ENCODE measurements at regions not wholly inside any gene's neighbourhood (a gene's known extent, or its start where the extent isn't known, plus 50 kb on each side); places are given as distances from the start of the nearest gene placed in this dataset.

GRCh38 chr3:31050296-31050695 lies 155.8 kb upstream of the GADL1 start:
- TF ChIP-seq EP300 (IDR thresholded peaks at IDR 0.05) = no peak
- no peak for TF ChIP-seq POLR2A (IDR thresholded peaks at IDR 0.05)
- TF ChIP-seq CTCF (IDR thresholded peaks at IDR 0.05) = no peak
- Histone ChIP-seq H3K27me3 (no peaks in the 10 kb centered on the region), H3K4me1 (ENCODE audit: insufficient read depth) (no peaks in the 10 kb centered on the region), H3K9me3 (no peaks in the 10 kb centered on the region), H3K4me3 (no peak overlapping the region), H3K36me3 (no peaks in the 10 kb centered on the region), H3K27ac (no peak overlapping the region)
- intact Hi-C loops (cut with DNase I) = no loop called here
- no peak for DNase-seq

DNA sequence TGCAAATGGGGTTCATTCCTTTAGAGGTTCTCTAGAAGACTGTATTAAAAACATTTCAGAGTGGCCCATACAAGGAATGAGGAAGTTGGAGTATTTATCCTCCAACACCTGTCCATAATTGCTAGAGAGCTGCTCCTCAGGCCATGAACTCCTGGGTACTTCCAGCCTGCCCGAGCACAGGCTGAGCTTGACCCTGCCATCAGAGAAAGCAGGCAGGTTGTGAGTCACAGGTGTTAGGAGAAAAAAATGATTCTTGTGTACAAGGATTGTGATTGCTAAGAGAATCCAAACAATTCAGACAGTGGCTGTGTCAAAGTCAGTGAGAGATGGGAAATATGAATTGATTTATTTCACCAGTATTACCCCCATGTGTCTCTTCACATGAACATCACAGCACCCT lies 156.8 kb upstream of the GADL1 start:
- H3K4me1 ChIP-seq (ENCODE audit: insufficient read depth) = no peaks in the 10 kb centered on the region
- WGBS, 3 donors = 56 to 75% (median 59%) methylated on average over 1 of the region's 1 CpG
- no peak overlapping the region for H3K4me3 ChIP-seq
- H3K27me3 ChIP-seq = no peaks in the 10 kb centered on the region
- no peaks in the 10 kb centered on the region for H3K9me3 ChIP-seq
- no peaks in the 10 kb centered on the region for H3K36me3 ChIP-seq
- TF ChIP-seq CTCF (IDR thresholded peaks at IDR 0.05) (no peak), EP300 (IDR thresholded peaks at IDR 0.05) (no peak), POLR2A (IDR thresholded peaks at IDR 0.05) (no peak)
- H3K27ac ChIP-seq = no peak overlapping the region
- no peak for DNase-seq
- intact Hi-C loops (cut with DNase I) = no loop called here

- H3K4me1 ChIP-seq (ENCODE audit: insufficient read depth) = no peaks in the 10 kb centered on the region
- TF ChIP-seq EP300 (IDR thresholded peaks at IDR 0.05) (no peak), POLR2A (IDR thresholded peaks at IDR 0.05) (no peak), CTCF (IDR thresholded peaks at IDR 0.05) (no peak)
- DNase-seq = no peak
- H3K4me3 ChIP-seq = no peak overlapping the region
- WGBS, 3 donors = 85 to 88% (median 87%) methylated on average over 1 of the region's 1 CpG
- intact Hi-C loops (cut with DNase I) = no loop called here
- no peaks in the 10 kb centered on the region for H3K36me3 ChIP-seq
- no peaks in the 10 kb centered on the region for H3K9me3 ChIP-seq
- H3K27ac ChIP-seq = no peak overlapping the region
- no peaks in the 10 kb centered on the region for H3K27me3 ChIP-seq
These were observed 158.8 kb upstream of the GADL1 start for GRCh38 chr3:31053299-31053698.

DNA sequence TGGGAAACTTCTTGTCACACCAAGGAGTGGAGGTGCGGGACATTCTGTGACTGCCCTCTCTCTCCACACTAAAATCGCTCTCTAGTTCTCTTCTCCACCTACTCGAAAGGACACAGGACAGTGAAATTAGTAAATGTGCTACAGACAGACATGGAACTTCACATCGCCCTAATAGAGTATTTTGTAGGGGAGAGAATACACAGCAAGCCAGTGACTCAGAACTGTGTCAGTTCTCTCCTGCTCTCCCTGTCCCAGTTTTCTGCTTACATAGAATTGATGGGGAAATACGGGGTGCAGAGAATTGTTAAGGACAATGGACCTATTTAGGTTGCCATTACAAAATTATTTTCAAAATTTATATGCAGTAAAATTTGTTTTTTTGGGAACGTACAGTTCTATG lies 159.6 kb upstream of the GADL1 start:
- no peak for TF ChIP-seq EP300 (IDR thresholded peaks at IDR 0.05)
- no peak overlapping the region for H3K4me3 ChIP-seq
- intact Hi-C loops (cut with DNase I) = no loop called here
- H3K9me3 ChIP-seq = no peaks in the 10 kb centered on the region
- no peaks in the 10 kb centered on the region for H3K4me1 ChIP-seq (ENCODE audit: insufficient read depth)
- DNase-seq = no peak
- H3K27ac ChIP-seq = no peak overlapping the region
- H3K27me3 ChIP-seq = no peaks in the 10 kb centered on the region
- 91 to 93% (median 92%) methylated on average over 6 of the region's 6 CpGs for WGBS, 3 donors
- H3K36me3 ChIP-seq = no peaks in the 10 kb centered on the region

GRCh38 chr3:31055757-31056156 lies 161.3 kb upstream of the GADL1 start:
- H3K4me1 ChIP-seq (ENCODE audit: insufficient read depth) = no peaks in the 10 kb centered on the region
- no peaks in the 10 kb centered on the region for H3K36me3 ChIP-seq
- no peaks in the 10 kb centered on the region for H3K9me3 ChIP-seq
- no peak for DNase-seq
- H3K4me3 ChIP-seq = no peak overlapping the region
- TF ChIP-seq POLR2A (IDR thresholded peaks at IDR 0.05) (no peak), CTCF (IDR thresholded peaks at IDR 0.05) (no peak), EP300 (IDR thresholded peaks at IDR 0.05) (no peak)
- no peaks in the 10 kb centered on the region for H3K27me3 ChIP-seq
- intact Hi-C loops (cut with DNase I) = no loop called here
- no peak overlapping the region for H3K27ac ChIP-seq
- 73 to 83% (median 82%) methylated on average over 2 of the region's 2 CpGs for whole genome bisulfite sequencing, 3 donors
